ENCODE measurements at regions not wholly inside any gene's neighbourhood (a gene's known extent, or its start where the extent isn't known, plus 50 kb on each side); places are given as distances from the start of the nearest gene placed in this dataset.
A peak's percentile ranks its signal among the peaks of the same experiment; 100 is the strongest.

- H3K4me3 ChIP-seq = no peak overlapping the region
- intact Hi-C loops (cut with DNase I) = no loop called here
- no peaks in the 10 kb centered on the region for H3K27me3 ChIP-seq
- TF ChIP-seq, protein P1, sequence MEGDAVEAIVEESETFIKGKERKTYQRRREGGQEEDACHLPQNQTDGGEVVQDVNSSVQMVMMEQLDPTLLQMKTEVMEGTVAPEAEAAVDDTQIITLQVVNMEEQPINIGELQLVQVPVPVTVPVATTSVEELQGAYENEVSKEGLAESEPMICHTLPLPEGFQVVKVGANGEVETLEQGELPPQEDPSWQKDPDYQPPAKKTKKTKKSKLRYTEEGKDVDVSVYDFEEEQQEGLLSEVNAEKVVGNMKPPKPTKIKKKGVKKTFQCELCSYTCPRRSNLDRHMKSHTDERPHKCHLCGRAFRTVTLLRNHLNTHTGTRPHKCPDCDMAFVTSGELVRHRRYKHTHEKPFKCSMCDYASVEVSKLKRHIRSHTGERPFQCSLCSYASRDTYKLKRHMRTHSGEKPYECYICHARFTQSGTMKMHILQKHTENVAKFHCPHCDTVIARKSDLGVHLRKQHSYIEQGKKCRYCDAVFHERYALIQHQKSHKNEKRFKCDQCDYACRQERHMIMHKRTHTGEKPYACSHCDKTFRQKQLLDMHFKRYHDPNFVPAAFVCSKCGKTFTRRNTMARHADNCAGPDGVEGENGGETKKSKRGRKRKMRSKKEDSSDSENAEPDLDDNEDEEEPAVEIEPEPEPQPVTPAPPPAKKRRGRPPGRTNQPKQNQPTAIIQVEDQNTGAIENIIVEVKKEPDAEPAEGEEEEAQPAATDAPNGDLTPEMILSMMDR (IDR thresholded peaks at IDR 0.05) = no peak
- H3K27ac ChIP-seq = no peak overlapping the region
- WGBS, 2 donors = 70 to 72% methylated on average over 1 of the region's 1 CpG
- no peaks in the 10 kb centered on the region for H3K9me3 ChIP-seq
- no peaks in the 10 kb centered on the region for H3K36me3 ChIP-seq
- H3K4me1 ChIP-seq = no peaks in the 10 kb centered on the region
- FAIRE-seq = no peak
- DNase-seq = no peak
- ATAC-seq = no peak
Measured at GRCh38 chr6:142568857-142569597, 267.2 kb downstream of the ADGRG6 start.

DNA sequence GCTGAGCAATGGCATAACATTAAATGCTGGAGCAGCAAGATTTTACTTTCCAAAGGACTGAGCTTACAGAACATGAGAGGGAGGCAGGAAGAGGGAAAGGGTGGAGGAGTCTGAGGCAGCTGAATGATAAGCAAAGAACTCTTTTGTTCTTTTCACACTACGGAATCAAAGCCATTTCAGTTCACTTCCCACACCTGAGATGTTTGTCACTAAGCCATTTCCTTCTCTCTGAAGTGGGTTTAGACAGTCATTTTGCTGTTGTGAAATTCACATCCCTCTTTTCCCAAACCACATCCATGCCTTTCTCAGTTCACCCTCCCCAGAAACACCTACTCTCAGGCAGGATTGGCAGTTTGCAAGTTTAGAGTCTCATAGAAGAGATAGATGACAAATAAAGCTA is 267.9 kb downstream of the ADGRG6 start:
- Histone ChIP-seq H3K4me1 (no peaks in the 10 kb centered on the region), H3K9me3 (no peaks in the 10 kb centered on the region), H3K36me3 (no peaks in the 10 kb centered on the region), H3K4me3 (no peak overlapping the region), H3K27ac (no peak overlapping the region), H3K27me3 (no peaks in the 10 kb centered on the region)
- ATAC-seq (peak in 3 of 4 donors; percentile 18 to 51 (median 49)), FAIRE-seq (no peak), DNase-seq (no peak)
- 33 to 41% methylated on average over 1 of the region's 1 CpG for WGBS, 2 donors
- intact Hi-C loops (cut with DNase I) = no loop called here
- TF ChIP-seq, protein P1 (IDR thresholded peaks at IDR 0.05) = no peak

- H3K9me3 ChIP-seq = no peaks in the 10 kb centered on the region
- H3K4me1 ChIP-seq = no peaks in the 10 kb centered on the region
- DNase-seq (no peak), ATAC-seq (peak in 3 of 4 donors; percentile 66 to 73 (median 70)), FAIRE-seq (no peak)
- H3K36me3 ChIP-seq = no peaks in the 10 kb centered on the region
- intact Hi-C loops (cut with DNase I) = no loop called here
- no peaks in the 10 kb centered on the region for H3K27me3 ChIP-seq
- TF ChIP-seq, protein P1 (IDR thresholded peaks at IDR 0.05) = no peak
- H3K27ac ChIP-seq = no peak overlapping the region
- no peak overlapping the region for H3K4me3 ChIP-seq
Measured at GRCh38 chr6:142570221-142570671, 268.4 kb downstream of the ADGRG6 start.

GRCh38 chr6:142592876-142593275 is 291.1 kb downstream of the ADGRG6 start:
- H3K27me3 ChIP-seq = no peaks in the 10 kb centered on the region
- no peaks in the 10 kb centered on the region for H3K9me3 ChIP-seq
- DNase-seq = no peak
- intact Hi-C loops (cut with DNase I) = no loop called here
- H3K4me3 ChIP-seq = no peak overlapping the region
- no peak overlapping the region for H3K27ac ChIP-seq
- H3K36me3 ChIP-seq = no peaks in the 10 kb centered on the region
- FAIRE-seq = no peak
- TF ChIP-seq, protein P1 (IDR thresholded peaks at IDR 0.05) = no peak
- 39 to 67% methylated on average over 2 of the region's 2 CpGs for WGBS, 2 donors
- H3K4me1 ChIP-seq = no peaks in the 10 kb centered on the region
- ATAC-seq = no peak

- WGBS, 2 donors = 39 to 54% methylated on average over 5 of the region's 5 CpGs
- Histone ChIP-seq H3K4me1 (no peaks in the 10 kb centered on the region), H3K27ac (no peak overlapping the region), H3K27me3 (no peaks in the 10 kb centered on the region), H3K9me3 (no peaks in the 10 kb centered on the region), H3K36me3 (no peaks in the 10 kb centered on the region), H3K4me3 (no peak overlapping the region)
- DNase-seq (no peak), ATAC-seq (no peak), FAIRE-seq (no peak)
- TF ChIP-seq, protein P1 (IDR thresholded peaks at IDR 0.05) = no peak
- intact Hi-C loops (cut with DNase I) = no loop called here
Measured at GRCh38 chr6:142597836-142598235, 296.0 kb downstream of the ADGRG6 start.
